ENCODE measurements at regions not wholly inside any gene's neighbourhood (a gene's known extent, or its start where the extent isn't known, plus 50 kb on each side); places are given as distances from the start of the nearest gene placed in this dataset.

DNA sequence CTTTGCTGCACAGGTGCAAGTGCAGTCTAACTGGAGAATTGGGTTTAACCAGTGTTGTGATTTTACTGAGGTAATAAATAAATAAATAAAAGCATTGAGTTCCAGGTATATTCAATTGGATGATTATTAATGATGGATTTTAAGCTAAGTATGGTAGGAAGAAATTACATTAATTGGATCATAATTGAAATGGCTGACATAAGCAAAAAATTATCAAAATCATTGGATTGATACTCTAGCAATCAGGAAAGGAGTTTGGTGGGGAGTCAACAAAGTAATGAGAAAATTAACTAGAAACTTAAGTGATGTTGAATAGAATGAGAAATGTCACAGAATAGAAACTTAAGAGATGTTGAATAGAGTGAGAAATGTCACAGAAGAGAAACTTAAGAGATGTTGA is 981.9 kb downstream of the SI start:
- DNase-seq (ENCODE audit: low read depth in 2 of 2) = no peak
- H3K4me2 ChIP-seq (ENCODE audit: extremely low read depth, insufficient read depth, low read length) = no peak overlapping the region
- no peaks in the 10 kb centered on the region for H3K9me3 ChIP-seq (ENCODE audit: control insufficient read depth, insufficient read depth, low read depth, low read length)
- no peaks in the 10 kb centered on the region for H3K27me3 ChIP-seq (ENCODE audit: control insufficient read depth, insufficient read depth, low read length)
- H3K4me3 ChIP-seq (replicated peaks in 1 of 4; ENCODE audit: control extremely low read depth in 1 of 4, insufficient read depth in 1 of 4, low read depth in 3 of 4, low read length in 4 of 4) = no peak overlapping the region
- H3K4me1 ChIP-seq (ENCODE audit: control insufficient read depth, extremely low read depth, insufficient read depth, low read length) = no peaks in the 10 kb centered on the region
- TF ChIP-seq, protein P1, sequence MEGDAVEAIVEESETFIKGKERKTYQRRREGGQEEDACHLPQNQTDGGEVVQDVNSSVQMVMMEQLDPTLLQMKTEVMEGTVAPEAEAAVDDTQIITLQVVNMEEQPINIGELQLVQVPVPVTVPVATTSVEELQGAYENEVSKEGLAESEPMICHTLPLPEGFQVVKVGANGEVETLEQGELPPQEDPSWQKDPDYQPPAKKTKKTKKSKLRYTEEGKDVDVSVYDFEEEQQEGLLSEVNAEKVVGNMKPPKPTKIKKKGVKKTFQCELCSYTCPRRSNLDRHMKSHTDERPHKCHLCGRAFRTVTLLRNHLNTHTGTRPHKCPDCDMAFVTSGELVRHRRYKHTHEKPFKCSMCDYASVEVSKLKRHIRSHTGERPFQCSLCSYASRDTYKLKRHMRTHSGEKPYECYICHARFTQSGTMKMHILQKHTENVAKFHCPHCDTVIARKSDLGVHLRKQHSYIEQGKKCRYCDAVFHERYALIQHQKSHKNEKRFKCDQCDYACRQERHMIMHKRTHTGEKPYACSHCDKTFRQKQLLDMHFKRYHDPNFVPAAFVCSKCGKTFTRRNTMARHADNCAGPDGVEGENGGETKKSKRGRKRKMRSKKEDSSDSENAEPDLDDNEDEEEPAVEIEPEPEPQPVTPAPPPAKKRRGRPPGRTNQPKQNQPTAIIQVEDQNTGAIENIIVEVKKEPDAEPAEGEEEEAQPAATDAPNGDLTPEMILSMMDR (conservative IDR thresholded peaks at IDR 0.05 in 1 of 2, IDR thresholded peaks at IDR 0.05 in 1 of 2; ENCODE audit: low read depth in 1 of 2, low read length in 2 of 2) = no peak
- TF ChIP-seq EZH2 (IDR thresholded peaks at IDR 0.05; ENCODE audit: low read length, missing control alignments) = no peak
- no peaks in the 10 kb centered on the region for H3K79me2 ChIP-seq (ENCODE audit: control insufficient read depth, insufficient read depth, low read length)
- no peak overlapping the region for H3K9ac ChIP-seq (ENCODE audit: insufficient read depth, low read length)
- H3K27ac ChIP-seq (ENCODE audit: insufficient read depth, low read length) = no peak overlapping the region
- H2AFZ ChIP-seq (ENCODE audit: low read length) = no peak overlapping the region
- H3K36me3 ChIP-seq (ENCODE audit: control insufficient read depth, insufficient read depth, low read length) = no peaks in the 10 kb centered on the region
- no peaks in the 10 kb centered on the region for H4K20me1 ChIP-seq (ENCODE audit: control insufficient read depth, extremely low read depth, insufficient read depth, low read length)

GRCh38 chr3:164095949-164096348 is 982.3 kb downstream of the SI start:
- Histone ChIP-seq H3K27ac (ENCODE audit: insufficient read depth, low read length) (no peak overlapping the region), H3K4me3 (replicated peaks in 1 of 4; ENCODE audit: control extremely low read depth in 1 of 4, insufficient read depth in 1 of 4, low read depth in 3 of 4, low read length in 4 of 4) (no peak overlapping the region), H2AFZ (ENCODE audit: low read length) (no peak overlapping the region), H3K79me2 (ENCODE audit: control insufficient read depth, insufficient read depth, low read length) (no peaks in the 10 kb centered on the region), H4K20me1 (ENCODE audit: control insufficient read depth, extremely low read depth, insufficient read depth, low read length) (no peaks in the 10 kb centered on the region), H3K9ac (ENCODE audit: insufficient read depth, low read length) (no peak overlapping the region), H3K9me3 (ENCODE audit: control insufficient read depth, insufficient read depth, low read depth, low read length) (no peaks in the 10 kb centered on the region), H3K27me3 (ENCODE audit: control insufficient read depth, insufficient read depth, low read length) (no peaks in the 10 kb centered on the region), H3K4me1 (ENCODE audit: control insufficient read depth, extremely low read depth, insufficient read depth, low read length) (no peaks in the 10 kb centered on the region), H3K4me2 (ENCODE audit: extremely low read depth, insufficient read depth, low read length) (no peak overlapping the region), H3K36me3 (ENCODE audit: control insufficient read depth, insufficient read depth, low read length) (no peaks in the 10 kb centered on the region)
- TF ChIP-seq, protein P1 (conservative IDR thresholded peaks at IDR 0.05 in 1 of 2, IDR thresholded peaks at IDR 0.05 in 1 of 2; ENCODE audit: low read depth in 1 of 2, low read length in 2 of 2) = no peak
- TF ChIP-seq EZH2 (IDR thresholded peaks at IDR 0.05; ENCODE audit: low read length, missing control alignments) = no peak
- DNase-seq (ENCODE audit: low read depth in 2 of 2) = no peak

GRCh38 chr3:164095279-164095678 is 983.0 kb downstream of the SI start:
- TF ChIP-seq, protein P1 (conservative IDR thresholded peaks at IDR 0.05 in 1 of 2, IDR thresholded peaks at IDR 0.05 in 1 of 2; ENCODE audit: low read depth in 1 of 2, low read length in 2 of 2) = no peak
- no peak for TF ChIP-seq EZH2 (IDR thresholded peaks at IDR 0.05; ENCODE audit: low read length, missing control alignments)
- H3K79me2 ChIP-seq (ENCODE audit: control insufficient read depth, insufficient read depth, low read length) = no peaks in the 10 kb centered on the region

More at GRCh38 chr3:164095279-164095678, 983.0 kb downstream of the SI start:
- Histone ChIP-seq H3K4me1 (ENCODE audit: control insufficient read depth, extremely low read depth, insufficient read depth, low read length) (no peaks in the 10 kb centered on the region), H2AFZ (ENCODE audit: low read length) (no peak overlapping the region), H4K20me1 (ENCODE audit: control insufficient read depth, extremely low read depth, insufficient read depth, low read length) (no peaks in the 10 kb centered on the region), H3K9ac (ENCODE audit: insufficient read depth, low read length) (no peak overlapping the region), H3K27ac (ENCODE audit: insufficient read depth, low read length) (no peak overlapping the region), H3K4me3 (replicated peaks in 1 of 4; ENCODE audit: control extremely low read depth in 1 of 4, insufficient read depth in 1 of 4, low read depth in 3 of 4, low read length in 4 of 4) (no peak overlapping the region), H3K27me3 (ENCODE audit: control insufficient read depth, insufficient read depth, low read length) (no peaks in the 10 kb centered on the region), H3K36me3 (ENCODE audit: control insufficient read depth, insufficient read depth, low read length) (no peaks in the 10 kb centered on the region), H3K9me3 (ENCODE audit: control insufficient read depth, insufficient read depth, low read depth, low read length) (no peaks in the 10 kb centered on the region), H3K4me2 (ENCODE audit: extremely low read depth, insufficient read depth, low read length) (no peak overlapping the region)
- no peak for DNase-seq (ENCODE audit: low read depth in 2 of 2)
